Endothelial cell of umbilical vein (primary cell): ENCODE measurements at regions not wholly inside any gene's neighbourhood (a gene's known extent, or its start where the extent isn't known, plus 50 kb on each side); places are given as distances from the start of the nearest gene placed in this dataset.

Experiments
- BruUV-seq: library from RNA; stranded (reverse); fragments of 400-500 nt; replicated peaks from 2 replicates; lab custom pipeline; 2021; lab: Mats Ljungman, UMichigan
- CTCF ChIA-PET: fragments of 300-600, 350-600 bp; sonication (Branson Sonifier 250); formaldehyde crosslinking; loops from one replicate; lab custom pipeline; 2021; ENCODE audit warnings: antibody characterized with exemption, inconsistent platforms; lab: Charles Lee
- POLR2A ChIA-PET: fragments of 300-600, 350-600 bp; sonication (Branson Sonifier 250); formaldehyde crosslinking; loops from one replicate; lab custom pipeline; 2021; ENCODE audit warnings: antibody characterized with exemption, inconsistent platforms; lab: Charles Lee
- DNase-seq: peaks from one replicate; pipeline ENCODE4 v3.0.0-alpha.2; 2011; ENCODE audit warnings: low read depth, low spot score
- FAIRE-seq: peaks from 2 replicates; lab custom pipeline; 2011; peaks lifted over from hg19 to GRCh38; lab: Jason Lieb, UNC
- H2AFZ ChIP-seq: 2 replicates; pipeline ENCODE4 v1.6.0; 2012; ENCODE audit warnings: low read depth, low read length, control low read depth, inconsistent platforms
- H3K27ac ChIP-seq: 2 replicates; pipeline ENCODE4 v1.5.1; 2011; ENCODE audit warnings: low read depth, mild to moderate bottlenecking, control low read depth, low read length, moderate library complexity; ENCODE audit not compliant: insufficient read depth
- H3K27me3 ChIP-seq, 2 experiments: 2 replicates each; pipeline versions ENCODE4 v1.6.0 to v1.6.1; 2011; ENCODE audit warnings: low read length in 2 of 2, mixed read lengths in 1 of 2; ENCODE audit not compliant: control insufficient read depth in 2 of 2, insufficient read depth in 2 of 2
- H3K36me3 ChIP-seq, 2 experiments: 2 replicates in 1 of 2; 3 replicates in 1 of 2; pipeline ENCODE4 v1.5.1; 2011; ENCODE audit warnings: low read length in 2 of 2, mild to moderate bottlenecking in 1 of 2, moderate library complexity in 1 of 2; ENCODE audit not compliant: control insufficient read depth in 2 of 2, insufficient read depth in 2 of 2; ENCODE audit errors: extremely low read depth in 1 of 2
- H3K4me1 ChIP-seq: 3 replicates; pipeline ENCODE4 v1.5.1; 2011; ENCODE audit warnings: mild to moderate bottlenecking, low read length; ENCODE audit not compliant: control insufficient read depth, insufficient read depth; ENCODE audit errors: extremely low read depth
- H3K4me2 ChIP-seq: 2 replicates; pipeline ENCODE4 v1.6.1; 2011; ENCODE audit warnings: low read length, control low read depth, mixed read lengths; ENCODE audit not compliant: insufficient read depth
- H3K4me3 ChIP-seq, 3 experiments: fragments of 200-600 bp in 1 of 3; sonication (generic), shearing (Covaris generic) in 1 of 3; replicated peaks in 1 of 3; 2 replicates each; pipeline ENCODE4 v1.5.1; 2011 to 2016; ENCODE audit warnings: control low read depth in 3 of 3, low read length in 3 of 3, mild to moderate bottlenecking in 2 of 3, inconsistent platforms in 1 of 3, low read depth in 1 of 3, moderate library complexity in 1 of 3; ENCODE audit not compliant: insufficient read depth in 1 of 3
- H3K79me2 ChIP-seq: 2 replicates; pipeline ENCODE4 v1.6.0; 2012; ENCODE audit warnings: low read length, inconsistent platforms; ENCODE audit not compliant: control insufficient read depth, insufficient read depth
- H3K9ac ChIP-seq: replicated peaks from 2 replicates; pipeline ENCODE3; 2011; ENCODE audit warnings: low read length, control low read depth; ENCODE audit not compliant: insufficient read depth; ENCODE audit errors: extremely low read depth
- H3K9me1 ChIP-seq: replicated peaks from 3 replicates; pipeline ENCODE4 v1.6.0; 2011; ENCODE audit warnings: mild to moderate bottlenecking, low read length; ENCODE audit not compliant: control insufficient read depth, insufficient read depth; ENCODE audit errors: extremely low read depth
- H3K9me3 ChIP-seq: replicated peaks from 2 replicates; pipeline ENCODE4 v1.5.1; 2012; ENCODE audit warnings: low read length, inconsistent platforms; ENCODE audit not compliant: control insufficient read depth, insufficient read depth
- H4K20me1 ChIP-seq: replicated peaks from 2 replicates; pipeline ENCODE3; 2011; ENCODE audit warnings: mild to moderate bottlenecking, low read length; ENCODE audit not compliant: control insufficient read depth, insufficient read depth; ENCODE audit errors: extremely low read depth
- EZH2 ChIP-seq: IDR thresholded peaks from 2 replicates; pipeline ENCODE4 v1.6.1; 2012; ENCODE audit warnings: borderline replicate concordance, low read depth, mild to moderate bottlenecking, moderate library complexity, low read length, inconsistent platforms; ENCODE audit not compliant: severe bottlenecking
- FOS ChIP-seq: IDR thresholded peaks from 2 replicates; pipeline ENCODE4 v1.6.1; 2011; ENCODE audit warnings: mild to moderate bottlenecking, low read length, moderate library complexity, borderline replicate concordance; ENCODE audit not compliant: insufficient read depth
- JUN ChIP-seq: IDR thresholded peaks from 2 replicates; pipeline ENCODE4 v1.6.1; 2011; ENCODE audit warnings: borderline replicate concordance, low read depth; ENCODE audit not compliant: insufficient read length, insufficient read depth
- MYC ChIP-seq: IDR thresholded peaks from one replicate; pipeline ENCODE4 v1.6.1; 2011; ENCODE audit warnings: mild to moderate bottlenecking, low read depth, low read length
- POLR2A ChIP-seq: IDR thresholded peaks from 2 replicates; pipeline ENCODE4 v1.6.1; 2012; ENCODE audit warnings: low read depth, mild to moderate bottlenecking, control low read depth, low read length
- POLR2AphosphoS5 ChIP-seq: IDR thresholded peaks from 2 replicates; pipeline ENCODE4 v1.6.1; 2012; ENCODE audit warnings: low read depth, mild to moderate bottlenecking, control low read depth, low read length, moderate library complexity; ENCODE audit not compliant: insufficient read depth
- dilution Hi-C: fragments of 300-500 bp; cut with MboI; formaldehyde crosslinking; loops from one replicate; pipeline ENCODE4 v1.15.0; 2019; ENCODE audit warnings: low sequenced_read_pairs; ENCODE audit not compliant: extremely low pct_ligation_motif_present
- intact Hi-C: fragments of 100-400 bp; cut with micrococcal nuclease; formaldehyde crosslinking; loops from one replicate; pipeline ENCODE4 v1.10.0; 2022
- TF ChIP-seq, protein P1 (sequence below), 2 donors: IDR thresholded peaks; 1 replicate in 1 of 2; 2 replicates in 1 of 2; pipeline ENCODE4 v1.5.1; 2011; ENCODE audit warnings: low read length in 2 of 2, mild to moderate bottlenecking in 2 of 2, moderate library complexity in 2 of 2, control low read depth in 1 of 2, inconsistent platforms in 1 of 2, low read depth in 1 of 2; ENCODE audit not compliant: insufficient read depth in 1 of 2; ENCODE audit errors: extremely low read depth in 1 of 2
- TF ChIP-seq, protein P2 (sequence below): IDR thresholded peaks from 2 replicates; pipeline ENCODE4 v1.6.1; 2011; ENCODE audit not compliant: insufficient read depth, insufficient read length

DNA sequence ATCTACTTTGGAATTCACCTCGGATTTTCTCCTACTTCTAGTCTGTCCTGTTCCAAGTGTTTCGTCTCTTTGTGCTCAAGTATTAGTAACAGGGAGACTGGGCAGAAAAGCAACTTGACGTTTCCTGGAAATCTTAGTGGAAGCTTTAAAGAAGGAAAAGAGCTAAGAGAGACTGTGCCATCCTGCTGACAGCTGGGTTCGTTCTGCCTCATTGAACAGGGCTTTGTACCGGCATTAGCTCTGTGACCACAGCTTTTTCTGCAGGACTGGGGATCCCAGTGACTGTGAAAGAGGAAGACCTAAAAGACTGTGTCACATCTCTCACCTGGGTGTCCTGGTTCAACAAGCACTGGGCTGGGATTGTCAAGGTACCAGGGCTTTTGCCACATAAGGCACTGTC, 70.8 kb upstream of the CDCA7L start:
- Histone ChIP-seq H3K27me3 (peaks cover 4% of the 10 kb centered on the region in 2 experiments), H3K79me2 (no peaks in the 10 kb centered on the region), H3K9ac (no peak overlapping the region), H3K9me1 (no peaks in the 10 kb centered on the region), H2AFZ (no peak overlapping the region), H3K4me1 (no peaks in the 10 kb centered on the region), H3K4me3 (no peak overlapping the region), H4K20me1 (no peaks in the 10 kb centered on the region), H3K9me3 (no peaks in the 10 kb centered on the region), H3K27ac (no peak overlapping the region), H3K4me2 (no peak overlapping the region), H3K36me3 (no peaks in the 10 kb centered on the region)
- DNase-seq (no peak), FAIRE-seq (no peak)
- no TSS peak for BruUV-seq
- dilution Hi-C loops: no loop called here
- ChIA-PET CTCF (interaction anchor here (1.5 kb wide), 1 partner anchor 249 kb away, joined by 3 read pairs; no protein-coding TSS in a partner anchor), POLR2A (no interaction called here)
- TF ChIP-seq MYC (no peak), POLR2A (no peak), EZH2 (no peak), POLR2AphosphoS5 (no peak), JUN (no peak), FOS (no peak)
- TF ChIP-seq, protein P1, sequence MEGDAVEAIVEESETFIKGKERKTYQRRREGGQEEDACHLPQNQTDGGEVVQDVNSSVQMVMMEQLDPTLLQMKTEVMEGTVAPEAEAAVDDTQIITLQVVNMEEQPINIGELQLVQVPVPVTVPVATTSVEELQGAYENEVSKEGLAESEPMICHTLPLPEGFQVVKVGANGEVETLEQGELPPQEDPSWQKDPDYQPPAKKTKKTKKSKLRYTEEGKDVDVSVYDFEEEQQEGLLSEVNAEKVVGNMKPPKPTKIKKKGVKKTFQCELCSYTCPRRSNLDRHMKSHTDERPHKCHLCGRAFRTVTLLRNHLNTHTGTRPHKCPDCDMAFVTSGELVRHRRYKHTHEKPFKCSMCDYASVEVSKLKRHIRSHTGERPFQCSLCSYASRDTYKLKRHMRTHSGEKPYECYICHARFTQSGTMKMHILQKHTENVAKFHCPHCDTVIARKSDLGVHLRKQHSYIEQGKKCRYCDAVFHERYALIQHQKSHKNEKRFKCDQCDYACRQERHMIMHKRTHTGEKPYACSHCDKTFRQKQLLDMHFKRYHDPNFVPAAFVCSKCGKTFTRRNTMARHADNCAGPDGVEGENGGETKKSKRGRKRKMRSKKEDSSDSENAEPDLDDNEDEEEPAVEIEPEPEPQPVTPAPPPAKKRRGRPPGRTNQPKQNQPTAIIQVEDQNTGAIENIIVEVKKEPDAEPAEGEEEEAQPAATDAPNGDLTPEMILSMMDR (IDR thresholded peaks at IDR 0.05; ENCODE audit: extremely low read depth in 1 of 2, insufficient read depth in 1 of 2, low read depth in 1 of 2, low read length in 2 of 2): no peak
- TF ChIP-seq, protein P2, sequence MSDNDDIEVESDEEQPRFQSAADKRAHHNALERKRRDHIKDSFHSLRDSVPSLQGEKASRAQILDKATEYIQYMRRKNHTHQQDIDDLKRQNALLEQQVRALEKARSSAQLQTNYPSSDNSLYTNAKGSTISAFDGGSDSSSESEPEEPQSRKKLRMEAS: no peak
- intact Hi-C loops: no loop called here
